Daoy (cell line): ENCODE measurements at regions not wholly inside any gene's neighbourhood (a gene's known extent, or its start where the extent isn't known, plus 50 kb on each side); places are given as distances from the start of the nearest gene placed in this dataset.
"Not testable (repeated sequence)": the region's sequence is repeated elsewhere in the genome, so short reads cannot be mapped to it uniquely, and the experiment has no call there.

ENCODE experiments used
- DNase-seq: peaks from one replicate; pipeline ENCODE4 v3.0.0-alpha.2; 2015; ENCODE audit warnings: low read depth

DNA sequence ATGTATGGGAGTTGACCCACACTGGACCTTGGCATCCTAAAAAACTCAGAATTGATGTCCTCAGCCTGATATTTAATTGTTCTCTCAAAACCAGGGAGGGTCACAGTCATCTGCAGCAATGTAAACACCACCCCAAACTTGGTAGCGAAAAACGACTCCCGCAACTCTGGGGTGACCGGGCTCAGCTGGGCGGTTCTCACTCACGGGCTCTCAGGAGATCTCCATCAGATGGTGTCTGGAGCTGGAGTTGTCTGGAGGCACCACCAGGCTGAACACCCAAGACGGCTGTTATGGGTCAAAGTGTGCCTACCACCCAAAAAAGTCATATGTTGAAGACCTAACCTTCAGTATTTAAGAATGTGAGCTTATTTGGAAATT lies 50.9 kb upstream of the NXT1 start:
- DNase-seq: no peak

DNA sequence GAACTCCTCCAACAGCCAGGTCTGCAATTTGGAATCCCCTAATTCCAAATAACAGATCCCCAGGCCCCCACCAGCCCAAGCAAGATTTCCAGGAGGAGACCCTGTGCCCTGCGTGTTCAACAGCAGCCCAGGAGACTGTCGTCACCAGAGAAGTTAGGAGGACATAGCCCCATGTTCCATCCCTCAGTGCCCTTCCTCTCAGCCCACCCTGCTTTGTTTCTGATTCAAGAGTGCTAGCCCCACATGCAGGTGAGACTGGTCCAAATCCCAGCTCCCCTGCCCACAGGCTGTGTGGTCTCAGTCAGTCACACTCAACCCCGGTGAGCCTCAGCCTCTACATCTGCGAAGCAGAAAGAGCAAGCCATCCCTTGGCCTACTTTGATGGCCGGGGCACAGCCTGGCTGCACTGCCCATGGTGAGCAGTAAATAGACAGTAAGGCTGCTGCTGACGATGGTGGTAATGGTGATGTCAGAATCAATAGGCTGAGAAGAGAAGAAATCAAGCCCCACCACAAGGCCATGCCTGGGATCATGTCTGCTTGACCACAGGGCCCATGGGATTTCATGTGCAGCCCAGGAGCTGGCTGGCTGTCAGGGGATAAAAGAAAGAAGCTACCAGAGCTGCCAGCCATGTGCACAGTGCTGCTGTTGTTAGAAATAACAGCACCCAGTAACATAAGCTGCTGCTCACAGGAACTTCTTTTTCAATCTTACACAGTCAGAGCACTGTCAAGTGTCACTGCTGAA lies 51.5 kb upstream of the NXT1 start:
- DNase-seq: no peak

DNA sequence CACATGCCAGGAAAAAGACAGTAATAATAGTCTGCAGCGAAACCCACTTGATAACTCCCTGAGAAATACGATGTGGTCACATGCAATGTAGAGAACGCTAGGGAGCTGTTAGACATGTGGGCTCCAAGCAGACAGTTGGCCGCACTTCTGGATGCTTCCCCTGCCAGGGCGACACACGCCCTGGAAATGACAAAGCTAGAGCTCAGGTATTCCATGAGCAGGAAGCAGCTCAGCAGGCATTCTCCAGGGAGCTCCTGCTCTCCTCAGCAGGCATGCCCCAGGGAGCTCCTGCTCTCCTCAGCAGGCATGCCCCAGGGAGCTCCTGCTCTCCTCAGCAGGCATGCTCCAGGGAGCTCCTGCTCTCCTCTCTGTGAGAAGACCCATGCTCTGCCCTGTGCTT lies 52.4 kb upstream of the NXT1 start:
- DNase-seq: no peak

- no peak for DNase-seq
Observed at GRCh38 chr20:23296841-23297701, 53.5 kb upstream of the NXT1 start.

DNA sequence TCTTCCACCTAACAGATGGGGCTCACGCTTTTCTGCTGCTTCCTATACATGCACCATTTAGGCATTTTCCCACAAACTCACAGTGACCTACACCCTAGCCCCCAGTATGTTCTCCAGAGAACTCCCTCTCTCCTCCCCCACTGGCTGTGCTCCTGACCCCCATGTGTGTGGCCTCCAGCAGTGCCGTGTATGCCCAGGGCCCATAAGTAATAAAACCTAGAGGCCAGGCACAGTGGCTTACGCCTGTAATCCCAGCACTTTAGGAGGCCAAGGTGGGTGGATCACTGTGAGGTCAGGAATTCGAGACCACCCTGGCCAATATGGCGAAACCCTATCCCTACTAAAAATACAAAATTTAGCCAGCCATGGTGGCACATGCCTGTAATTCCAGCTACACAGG lies 54.7 kb upstream of the NXT1 start:
- no peak for DNase-seq

DNA sequence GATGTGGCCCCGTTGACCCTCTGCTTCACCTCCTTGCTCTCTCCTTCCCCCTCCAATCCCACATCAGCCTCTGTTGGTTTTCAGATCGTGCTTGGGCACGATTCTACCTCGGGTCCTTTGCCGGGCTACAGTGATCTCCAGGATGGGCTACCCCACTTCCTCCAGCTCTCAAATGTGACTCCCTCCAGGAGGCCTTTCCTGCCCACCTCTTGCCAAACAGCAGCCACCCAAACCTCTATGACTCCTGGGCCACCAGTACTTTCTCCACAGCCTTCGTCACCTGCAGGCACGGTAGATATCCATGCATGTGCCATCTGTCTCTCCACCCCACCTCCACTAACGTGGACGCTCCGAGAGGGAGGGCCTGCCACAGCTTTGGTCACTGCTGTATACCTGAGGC lies 55.9 kb upstream of the NXT1 start:
- DNase-seq: no peak

DNA sequence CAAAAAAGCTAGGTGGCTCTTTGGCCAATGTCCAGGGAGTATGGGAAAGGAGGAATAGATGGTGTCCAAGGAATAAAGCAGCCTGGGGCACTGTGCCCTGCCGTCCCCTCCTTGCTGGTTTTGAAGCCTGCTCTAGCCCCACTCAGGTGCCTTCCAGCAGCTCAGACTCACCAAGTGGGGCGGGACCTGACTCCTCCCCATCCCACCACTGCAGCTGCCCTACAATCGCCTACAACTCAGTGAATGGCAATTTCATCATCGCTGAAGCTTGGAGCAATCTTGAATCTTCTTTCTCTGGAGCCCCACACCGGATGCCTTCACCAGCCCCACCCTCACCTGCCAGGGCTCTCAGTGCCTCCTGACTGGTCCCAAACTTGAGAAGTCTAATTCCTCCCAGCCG lies 56.4 kb upstream of the NXT1 start:
- DNase-seq: no peak

- DNase-seq: no peak
Observed at GRCh38 chr20:23293689-23294088, 56.9 kb upstream of the NXT1 start.

DNA sequence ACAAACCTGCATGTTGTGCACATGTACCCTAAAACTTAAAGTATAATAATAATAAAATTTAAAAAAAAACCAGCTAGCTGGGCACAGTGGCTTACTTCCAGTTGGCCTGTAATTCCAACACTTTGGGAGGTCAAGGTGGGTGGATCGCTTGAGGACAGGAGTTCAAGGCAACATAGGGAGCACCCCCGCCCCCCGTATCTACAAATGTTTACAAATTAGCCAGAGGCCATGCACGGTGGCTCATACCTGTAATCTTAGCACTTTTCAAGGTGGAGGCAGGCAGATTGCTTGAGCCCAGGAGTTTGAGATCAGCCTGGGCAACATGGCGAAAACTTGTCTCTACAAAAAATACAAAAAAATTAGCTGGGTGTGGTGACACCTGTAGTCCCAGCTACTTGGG lies 58.3 kb upstream of the NXT1 start:
- not testable (repeated sequence) for DNase-seq

DNA sequence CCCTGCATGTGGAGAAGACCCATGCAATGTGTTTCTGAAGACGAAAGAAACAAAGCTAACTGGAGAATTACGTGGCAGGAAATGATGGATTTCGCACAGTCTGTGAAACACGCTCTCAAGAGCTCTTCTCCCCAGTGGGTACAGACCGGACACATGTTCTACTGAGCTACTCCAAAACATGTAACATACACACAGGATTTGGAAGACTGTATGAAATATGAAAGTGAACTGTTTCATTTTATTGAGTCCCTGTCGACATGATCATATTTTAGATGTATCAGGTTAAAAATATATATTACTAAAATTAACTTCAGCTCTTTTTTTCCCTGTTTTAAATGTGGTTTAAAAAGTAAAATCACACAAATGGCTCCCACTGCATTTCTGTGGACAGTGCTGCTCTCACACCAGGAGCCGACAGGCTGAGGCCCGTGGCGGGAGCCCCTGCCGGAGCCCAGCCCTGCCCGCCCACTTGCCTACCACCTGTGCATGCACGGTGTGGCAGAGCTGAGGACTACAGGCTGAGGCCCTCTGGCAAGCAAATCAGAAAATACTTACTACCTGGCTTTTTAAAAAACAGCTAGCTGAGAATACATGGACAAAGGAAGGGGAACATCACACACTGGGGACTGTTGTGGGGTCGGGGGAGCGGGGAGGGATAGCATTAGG lies 58.9 kb upstream of the NXT1 start:
- DNase-seq: no peak

- DNase-seq: no peak
Observed at GRCh38 chr20:23290761-23291574, 59.6 kb upstream of the NXT1 start.

DNA sequence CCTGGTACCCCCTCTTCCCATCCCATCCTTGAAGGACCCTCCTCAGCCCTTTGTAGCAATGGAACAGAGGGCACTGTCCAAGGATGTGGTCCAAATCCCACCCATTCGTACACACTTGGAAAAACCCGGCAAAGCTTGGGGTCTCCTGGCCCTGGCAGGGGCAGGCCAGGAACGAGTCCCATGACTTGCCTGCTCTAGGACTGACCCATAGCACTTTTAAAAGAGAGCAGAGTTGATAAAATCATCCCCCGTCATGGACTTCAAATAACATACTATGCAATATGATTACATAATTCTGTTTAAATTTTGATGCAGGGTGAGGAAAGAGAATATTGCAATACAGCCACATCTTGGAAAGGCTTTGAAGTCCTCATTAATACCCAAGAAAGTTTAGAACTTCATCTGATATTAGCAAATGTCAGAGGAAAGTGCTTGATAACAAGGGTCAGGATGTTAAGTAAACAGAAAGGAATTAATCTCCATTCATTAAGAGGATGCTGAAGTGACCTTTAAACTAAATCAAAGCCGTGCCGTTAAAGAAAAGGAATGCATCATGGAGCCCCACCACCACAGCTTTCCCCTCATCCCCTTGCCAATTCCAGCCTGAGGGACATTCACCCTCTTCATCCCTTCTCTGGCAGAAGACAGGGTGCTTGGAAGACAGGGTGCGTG lies 60.7 kb upstream of the NXT1 start:
- no peak for DNase-seq

DNA sequence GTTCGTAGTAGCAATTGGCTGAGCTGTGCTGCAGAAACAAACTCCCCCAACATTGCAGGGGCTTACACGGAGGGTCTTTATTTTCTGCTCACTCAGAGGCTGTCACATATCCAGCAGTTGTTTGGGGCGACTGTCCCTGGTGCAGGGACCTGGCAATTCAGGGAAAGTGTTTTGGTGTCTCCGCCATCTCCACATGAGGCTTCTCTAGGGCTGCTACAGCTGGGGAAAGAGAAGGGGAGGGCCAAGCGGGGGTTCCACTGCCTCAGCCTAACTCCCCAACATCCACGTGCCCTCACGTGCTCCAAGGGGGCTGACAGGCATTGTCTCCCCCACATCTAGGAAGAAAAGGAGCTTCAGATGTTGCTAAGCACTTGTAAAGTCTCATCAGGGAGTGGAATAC lies 61.3 kb upstream of the NXT1 start:
- no peak for DNase-seq

DNA sequence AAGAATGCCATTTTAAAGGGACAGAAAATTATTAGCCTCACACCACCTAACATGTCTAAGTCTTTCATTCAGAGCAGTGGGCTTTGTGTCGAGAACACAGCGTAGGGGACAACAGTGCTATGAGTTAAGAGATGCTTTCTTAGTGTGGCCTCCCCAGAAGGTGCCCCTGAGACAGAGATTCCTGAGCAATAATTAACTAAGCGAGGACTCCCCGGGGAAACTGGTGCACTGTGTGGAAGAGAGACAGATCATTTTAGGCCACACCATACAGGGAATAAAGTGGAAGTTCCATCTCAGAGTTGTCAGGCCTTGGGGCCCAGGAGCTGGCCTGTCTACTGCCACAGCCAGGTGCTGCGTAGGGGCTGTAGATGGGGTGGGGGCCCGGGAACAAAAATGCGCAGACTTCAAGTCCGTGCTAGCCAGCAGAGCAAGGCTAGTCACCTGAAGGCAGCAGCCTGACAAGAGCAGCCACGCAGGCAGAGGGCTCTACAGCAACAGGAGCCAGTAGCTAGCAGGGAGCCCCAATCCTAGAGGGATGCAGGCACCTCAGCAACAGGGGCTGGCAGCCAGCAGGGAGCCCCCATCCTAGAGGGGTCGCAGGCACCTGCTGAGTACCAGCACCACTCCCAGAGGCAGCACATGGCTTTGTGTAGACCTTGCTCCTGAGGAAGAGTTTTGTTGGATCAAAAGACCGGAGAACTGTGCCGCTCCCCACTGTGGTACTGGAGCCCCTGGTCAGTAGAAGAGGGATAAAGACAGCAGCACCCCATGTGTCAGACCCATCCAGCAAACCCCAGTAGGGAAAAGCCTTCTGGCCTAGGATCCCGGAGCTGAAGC lies 63.0 kb upstream of the NXT1 start:
- no peak for DNase-seq

DNA sequence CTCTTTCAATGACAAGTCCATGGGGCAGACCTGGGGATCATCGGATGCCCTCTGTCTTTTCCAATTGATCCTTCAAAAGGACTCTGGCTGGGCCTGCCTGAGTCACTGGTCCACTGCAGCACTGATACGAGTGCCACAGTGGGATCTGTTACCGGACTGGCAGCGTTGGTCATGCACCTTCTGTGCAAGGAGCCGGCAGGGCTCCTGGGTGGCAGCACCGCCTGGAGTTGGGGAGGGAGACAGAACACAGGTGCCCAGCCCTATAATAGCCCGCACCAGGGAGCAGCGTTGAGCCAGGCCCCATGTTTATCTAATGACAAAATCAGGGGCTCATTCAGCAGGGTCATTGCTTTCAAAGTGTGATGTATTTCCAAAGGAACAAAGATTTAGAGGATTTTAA lies 64.2 kb upstream of the NXT1 start:
- DNase-seq: no peak

DNA sequence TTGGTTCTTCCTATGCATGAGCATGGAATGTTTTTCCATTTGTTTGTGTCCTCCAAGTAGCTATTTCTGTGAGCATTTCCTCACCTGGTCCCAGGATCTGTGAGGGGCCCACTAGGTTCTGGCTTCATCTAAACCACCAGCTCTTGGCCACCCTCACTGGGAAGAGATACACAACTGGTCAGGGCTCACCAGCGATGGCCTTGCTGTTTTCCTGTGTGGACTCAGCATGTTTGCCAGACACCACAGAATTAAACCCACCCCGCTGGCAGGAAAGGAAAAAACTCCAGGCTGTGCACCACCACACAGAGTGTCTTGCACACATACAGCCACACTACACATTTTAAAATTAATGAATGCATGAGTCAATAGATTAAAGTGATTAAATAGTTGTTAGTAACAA lies 65.1 kb upstream of the NXT1 start:
- no peak for DNase-seq

DNA sequence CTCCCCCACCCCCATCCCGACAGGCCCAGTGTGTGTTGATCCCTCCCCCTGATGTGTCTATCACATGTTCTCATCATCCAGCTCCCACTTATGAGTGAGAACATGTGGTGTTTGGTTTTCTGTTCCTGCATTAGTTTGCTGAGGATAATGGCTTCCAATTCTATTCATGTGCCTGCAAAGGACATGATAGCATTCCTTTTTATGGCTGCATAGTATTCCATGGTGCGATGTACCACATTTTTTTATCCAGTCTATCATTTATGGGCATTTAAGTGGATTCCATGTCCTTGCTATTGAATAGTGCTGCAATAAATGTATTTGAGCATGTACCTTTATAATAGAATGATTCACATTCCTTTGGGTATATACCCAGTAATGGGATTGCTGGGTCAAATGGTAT lies 66.6 kb upstream of the NXT1 start:
- DNase-seq: no peak

- no peak for DNase-seq
Observed at GRCh38 chr20:23283096-23283850, 67.3 kb upstream of the NXT1 start.

DNA sequence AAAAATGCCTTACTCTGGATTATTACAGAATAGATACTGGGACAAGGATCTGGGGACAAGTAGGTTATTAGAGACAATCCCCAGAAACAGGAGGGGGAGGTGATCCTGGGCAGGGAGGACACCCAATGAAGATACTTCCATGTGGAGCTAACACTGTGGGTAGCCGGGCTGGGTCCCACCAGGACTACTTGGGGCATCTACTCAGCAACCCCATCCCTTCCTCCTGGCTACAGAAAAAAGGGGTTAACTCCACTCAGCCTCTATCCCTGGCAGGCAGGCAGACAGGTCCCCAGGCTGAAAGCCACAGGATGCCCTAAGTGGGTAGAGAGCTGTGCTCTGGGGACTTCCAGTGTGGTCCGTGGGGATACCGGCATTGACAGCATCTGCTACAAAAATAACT lies 68.0 kb upstream of the NXT1 start:
- no peak for DNase-seq

GRCh38 chr20:23282111-23282510 lies 68.5 kb upstream of the NXT1 start:
- DNase-seq: no peak
